ENCODE measurements at regions not wholly inside any gene's neighbourhood (a gene's known extent, or its start where the extent isn't known, plus 50 kb on each side); places are given as distances from the start of the nearest gene placed in this dataset.

DNA sequence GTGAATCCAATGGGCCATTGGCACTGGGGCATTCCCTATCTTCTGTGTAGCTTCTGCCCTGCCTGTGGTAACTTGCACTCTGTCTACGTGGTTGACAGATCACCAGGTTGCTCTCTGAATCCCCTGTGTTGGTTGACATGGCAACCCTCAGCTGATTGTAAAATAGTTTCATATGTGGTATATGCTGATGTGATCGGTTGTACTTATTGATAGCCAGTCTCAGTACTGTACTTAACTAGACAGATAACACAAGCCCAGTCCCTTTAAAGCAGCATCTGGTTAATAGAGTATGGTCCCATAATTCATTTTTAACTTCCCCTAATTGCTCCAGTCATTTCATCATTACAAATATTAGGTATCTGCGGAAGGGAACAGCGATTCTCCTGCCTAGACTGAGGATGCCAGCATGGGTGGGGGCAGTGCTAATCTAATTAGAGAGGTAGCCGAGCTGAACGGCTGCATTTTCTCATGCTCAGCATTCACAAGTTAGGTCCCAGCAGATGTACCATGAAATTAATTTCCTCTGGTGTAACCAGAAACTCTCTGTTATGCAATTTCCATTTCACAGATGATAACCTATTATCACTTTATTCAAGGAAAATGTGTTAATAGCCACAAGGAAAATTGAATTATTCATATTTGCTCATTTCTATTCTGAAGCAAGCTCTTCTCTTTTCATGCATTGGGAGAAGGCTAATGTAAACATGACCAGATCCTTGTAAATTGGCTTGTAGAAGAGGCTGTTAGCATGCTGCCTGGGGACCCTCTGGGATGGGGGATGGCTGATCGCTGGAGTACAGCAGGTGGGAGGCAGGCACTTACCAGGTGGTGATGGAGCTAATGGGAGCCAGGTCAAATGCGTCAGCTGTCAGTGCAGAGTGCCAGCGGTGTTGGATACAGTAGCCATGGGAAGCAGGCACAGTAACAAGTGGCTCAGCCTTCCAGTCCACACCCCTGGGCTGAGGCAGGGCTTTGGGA lies 608.3 kb downstream of the GALR1 start:
- DNase-seq (ENCODE audit: low spot score) = no peak

DNA sequence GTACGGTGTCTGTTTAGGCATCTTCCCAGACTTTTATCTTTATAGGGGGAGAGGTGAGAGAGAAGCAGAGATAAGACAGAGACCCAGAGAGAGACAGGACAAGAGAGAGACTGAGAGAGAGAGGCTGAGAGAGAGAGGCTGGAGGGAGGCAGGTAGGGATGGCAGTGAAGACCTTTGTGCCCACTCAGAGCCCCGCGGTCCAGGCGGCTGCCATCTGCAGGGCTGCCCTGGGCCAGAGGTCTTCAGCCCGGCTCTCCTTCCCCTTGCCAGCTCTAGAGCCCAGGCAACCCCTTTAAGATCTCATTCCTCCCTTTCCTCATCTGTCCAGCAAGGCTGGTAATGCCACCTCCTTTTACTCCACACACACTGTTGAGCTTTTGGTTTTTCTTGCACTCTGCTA lies 610.0 kb downstream of the GALR1 start:
- no peak for DNase-seq (ENCODE audit: low spot score)

DNA sequence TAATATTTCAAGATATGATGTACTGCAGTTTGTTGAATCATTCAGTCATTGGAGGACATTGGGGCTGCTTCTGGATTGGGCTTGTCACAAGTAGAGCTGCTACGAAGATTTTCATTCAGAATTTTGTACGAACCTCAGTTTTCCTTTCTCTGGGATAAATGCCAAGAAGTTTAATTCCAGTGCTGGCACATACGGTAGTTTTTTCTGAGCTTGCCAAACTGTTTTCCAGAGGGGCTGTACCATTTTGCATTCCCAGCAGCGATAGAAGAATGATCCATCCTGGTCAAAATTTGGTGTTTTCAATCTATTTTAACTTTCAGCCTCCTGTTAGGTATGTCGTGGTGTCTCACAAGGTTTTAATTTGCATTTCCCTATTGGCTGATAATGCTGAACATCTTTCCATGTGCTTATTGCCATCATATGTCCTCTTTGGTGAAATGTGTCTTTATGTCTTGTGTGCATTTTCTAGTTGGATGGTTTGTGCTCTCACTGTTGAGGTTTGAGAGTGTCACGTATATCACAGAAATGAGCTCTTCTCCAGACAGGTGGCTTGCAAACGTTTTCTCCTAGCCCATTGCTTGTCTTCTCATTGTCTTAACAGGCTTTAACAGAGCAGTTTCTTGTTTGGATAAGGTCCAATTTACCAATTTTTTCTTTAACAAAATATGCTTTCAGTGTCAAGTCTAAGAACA lies 612.6 kb downstream of the GALR1 start:
- DNase-seq (ENCODE audit: low spot score) = no peak

DNA sequence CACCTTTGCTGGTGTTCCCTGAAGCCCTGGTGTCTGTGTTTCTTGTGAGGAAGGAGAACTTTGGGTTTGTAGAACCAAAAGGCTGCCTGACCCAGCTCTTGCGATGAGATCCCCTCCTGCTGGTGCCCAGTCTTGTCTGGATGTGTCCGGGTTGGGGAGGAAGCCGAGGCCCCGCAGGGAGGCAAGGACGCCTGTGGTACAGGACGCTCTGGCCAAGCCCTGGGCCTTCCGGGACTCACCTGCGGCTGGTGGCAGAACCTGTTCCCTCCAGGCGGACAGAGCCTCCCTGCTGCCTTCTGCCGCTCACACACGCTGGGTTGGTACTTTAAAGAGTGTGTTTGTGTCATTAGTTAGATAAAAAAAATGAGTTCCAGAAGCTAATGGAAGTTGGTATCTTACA lies 616.2 kb downstream of the GALR1 start:
- no peak for DNase-seq (ENCODE audit: low spot score)

DNA sequence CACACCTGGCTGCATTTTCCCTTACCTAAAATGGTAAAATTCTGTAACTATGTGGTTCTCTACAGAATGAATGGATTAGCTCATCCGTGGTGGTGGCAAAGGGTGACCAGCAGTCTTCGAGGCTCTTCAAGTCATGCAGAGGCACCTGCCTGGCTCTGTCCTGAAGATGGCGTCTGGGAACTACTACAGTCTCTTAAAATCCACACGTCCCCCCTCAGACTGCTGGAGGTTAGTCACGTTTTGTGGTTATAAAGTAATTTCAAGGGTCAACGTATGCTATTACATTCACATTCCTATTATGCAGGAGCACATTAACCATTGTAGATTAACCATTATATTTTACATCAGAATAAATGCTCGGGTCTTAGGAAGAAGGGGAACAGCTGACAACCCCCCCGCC lies 616.7 kb downstream of the GALR1 start:
- no peak for DNase-seq (ENCODE audit: low spot score)

DNA sequence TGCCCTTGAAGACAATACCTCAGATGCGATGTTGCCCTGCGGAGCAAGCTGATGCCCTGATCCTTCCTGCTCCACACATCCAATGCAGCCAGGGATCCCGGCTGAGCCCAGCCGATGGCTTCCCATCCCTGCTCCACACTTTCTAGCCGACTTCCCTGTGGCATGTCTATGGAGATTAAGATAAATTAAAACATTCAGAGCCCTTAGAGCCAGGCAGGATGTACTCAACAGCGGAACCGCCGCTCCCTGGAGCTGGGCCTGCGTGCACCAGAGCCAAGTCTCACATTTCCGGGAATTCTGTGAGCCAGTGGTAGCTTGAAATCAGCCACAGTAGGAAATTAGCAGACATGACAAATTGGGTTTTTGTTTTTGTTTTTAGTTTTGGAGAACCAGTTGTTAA lies 620.6 kb downstream of the GALR1 start:
- DNase-seq (ENCODE audit: low spot score) = no peak

DNA sequence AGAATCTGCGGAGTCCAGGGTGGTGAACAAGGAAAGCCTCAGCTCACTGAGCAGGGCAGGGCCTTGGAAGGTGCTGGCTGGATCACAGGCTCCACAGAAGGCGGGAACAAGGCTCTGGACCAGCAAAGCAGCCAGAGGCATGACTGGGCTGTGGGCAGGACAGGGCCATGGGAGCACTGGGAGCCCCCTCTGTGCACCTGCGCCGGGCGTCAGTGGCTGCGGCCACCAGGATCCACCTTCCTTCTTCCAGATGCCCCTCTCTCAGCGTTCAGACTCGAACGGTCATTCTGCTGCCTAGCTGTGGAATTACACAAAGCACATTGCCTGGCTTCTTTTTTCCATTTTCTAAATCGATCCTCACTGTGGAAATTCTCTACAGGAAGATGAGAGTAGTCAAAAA lies 621.2 kb downstream of the GALR1 start:
- no peak for DNase-seq (ENCODE audit: low spot score)

DNA sequence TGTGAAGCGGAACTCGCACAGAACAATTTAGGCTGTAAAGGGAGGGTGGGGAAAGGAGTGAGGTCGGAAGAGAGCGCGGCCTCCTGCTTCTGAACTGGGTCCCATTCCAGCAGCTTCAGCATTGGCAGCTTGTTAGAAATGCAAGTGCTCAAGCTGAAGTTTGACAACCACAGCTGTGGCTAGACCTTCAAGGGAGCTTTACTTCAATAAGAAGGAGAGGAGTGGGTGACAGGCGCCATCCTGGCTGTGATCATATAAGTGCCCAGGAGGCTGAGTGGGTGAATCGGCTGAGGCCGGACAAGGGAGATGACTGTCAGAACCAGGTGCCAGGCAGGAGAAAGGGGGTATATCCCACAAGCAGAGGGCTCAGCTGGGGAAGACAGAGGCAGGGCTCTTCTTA lies 622.5 kb downstream of the GALR1 start:
- DNase-seq (ENCODE audit: low spot score) = no peak

DNA sequence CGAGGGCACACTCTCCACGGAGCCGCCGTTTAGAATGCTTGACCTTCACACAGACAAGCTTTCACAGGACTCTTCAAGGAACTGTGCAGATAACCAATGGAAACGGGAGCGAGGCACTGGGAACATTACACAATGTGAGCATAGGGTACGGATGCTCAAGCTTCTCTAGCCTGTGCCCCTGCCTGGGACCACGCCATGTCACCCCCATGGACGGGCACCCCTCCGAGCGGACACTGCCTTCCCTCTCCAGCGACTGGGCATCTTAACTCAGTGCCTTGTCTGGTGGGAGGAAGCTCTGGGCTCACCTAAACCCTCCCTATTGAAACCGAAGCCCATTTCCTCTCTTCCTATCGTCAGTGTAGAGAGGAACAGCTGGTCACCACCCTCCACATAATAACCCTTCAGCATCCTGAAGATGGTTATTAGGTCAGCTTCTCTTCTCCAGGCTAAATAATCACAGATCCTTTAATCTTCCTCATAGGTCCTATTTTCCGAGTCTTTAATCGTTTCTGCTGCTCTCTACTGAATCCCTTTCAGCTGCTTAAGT lies 626.7 kb downstream of the GALR1 start:
- DNase-seq (ENCODE audit: low spot score) = no peak

DNA sequence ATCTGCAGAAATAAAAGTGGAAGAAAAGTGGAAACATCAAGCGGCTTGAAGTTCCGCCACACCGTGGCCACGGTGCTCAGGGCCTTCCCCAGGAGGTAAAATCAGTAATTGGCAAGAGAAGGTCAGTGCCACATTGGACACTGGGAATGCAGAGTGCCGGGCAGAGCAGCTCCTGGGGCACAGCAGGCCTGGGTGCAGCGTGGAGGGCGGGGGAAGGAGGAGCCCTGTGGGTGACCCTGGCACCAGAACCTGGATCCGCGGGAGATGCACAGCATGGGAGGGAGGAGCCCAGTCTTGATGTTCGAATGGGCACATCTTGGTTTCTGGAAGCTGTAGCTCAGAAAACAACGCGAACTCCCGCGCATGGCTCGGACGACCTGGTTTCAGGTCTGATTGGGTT lies 630.2 kb downstream of the GALR1 start:
- DNase-seq (ENCODE audit: low spot score) = no peak

DNA sequence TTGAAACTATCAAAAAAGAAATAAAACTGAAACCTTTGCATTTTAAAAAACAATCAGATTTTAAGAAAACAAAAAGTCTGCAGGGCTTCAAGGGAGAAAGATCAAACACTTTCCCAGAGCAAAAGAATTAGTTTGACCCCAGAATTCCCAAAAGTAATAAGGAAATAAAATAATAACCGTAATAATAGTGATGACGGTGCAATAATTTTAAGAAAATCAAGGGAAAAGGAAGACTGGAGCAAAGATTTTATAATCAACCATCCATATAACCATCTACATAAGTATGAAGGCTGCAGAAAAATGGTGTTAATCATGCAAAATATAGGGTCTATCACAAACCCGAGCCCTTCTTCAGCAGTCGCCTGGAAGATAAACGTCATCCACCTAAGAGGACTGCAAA lies 634.8 kb downstream of the GALR1 start:
- DNase-seq (ENCODE audit: low spot score) = no peak

DNA sequence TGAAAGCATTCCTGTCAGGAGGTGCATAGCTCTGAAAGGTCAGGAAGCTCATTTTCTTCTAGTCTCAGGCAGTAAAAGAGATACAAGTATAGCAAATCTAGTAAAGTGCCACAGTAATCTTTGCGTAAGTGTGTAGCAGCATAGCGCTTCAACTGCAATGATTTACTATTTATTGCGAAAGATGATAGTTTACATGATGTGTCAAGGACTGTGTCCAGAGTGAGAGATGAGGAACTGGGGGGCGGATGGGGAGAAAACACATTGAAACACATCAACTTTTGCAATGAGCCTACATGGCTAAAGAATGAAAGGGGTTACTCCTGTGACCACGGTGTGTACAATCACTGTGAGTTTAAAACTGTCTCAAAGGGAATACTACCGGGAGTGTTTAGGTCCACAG lies 644.4 kb downstream of the GALR1 start:
- no peak for DNase-seq (ENCODE audit: low spot score)

DNA sequence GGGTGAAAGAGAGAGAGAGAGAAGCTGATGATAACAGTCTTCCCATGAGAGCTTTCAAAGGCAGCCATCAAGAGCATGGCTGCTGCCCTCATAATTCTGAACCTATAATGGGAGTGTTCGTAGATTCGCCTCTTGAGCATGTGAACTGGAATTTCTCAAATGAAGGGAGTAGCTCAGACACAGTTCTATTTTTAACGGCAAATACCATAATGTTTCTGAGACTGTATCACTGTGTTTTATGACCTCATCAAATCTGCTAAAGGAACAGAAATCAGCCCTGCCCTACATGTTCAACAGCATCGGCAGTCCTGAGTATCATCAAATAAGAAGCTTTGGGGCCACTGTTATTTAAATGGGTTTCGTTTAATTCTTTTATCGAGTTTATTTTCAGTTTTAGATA lies 645.6 kb downstream of the GALR1 start:
- no peak for DNase-seq (ENCODE audit: low spot score)

DNA sequence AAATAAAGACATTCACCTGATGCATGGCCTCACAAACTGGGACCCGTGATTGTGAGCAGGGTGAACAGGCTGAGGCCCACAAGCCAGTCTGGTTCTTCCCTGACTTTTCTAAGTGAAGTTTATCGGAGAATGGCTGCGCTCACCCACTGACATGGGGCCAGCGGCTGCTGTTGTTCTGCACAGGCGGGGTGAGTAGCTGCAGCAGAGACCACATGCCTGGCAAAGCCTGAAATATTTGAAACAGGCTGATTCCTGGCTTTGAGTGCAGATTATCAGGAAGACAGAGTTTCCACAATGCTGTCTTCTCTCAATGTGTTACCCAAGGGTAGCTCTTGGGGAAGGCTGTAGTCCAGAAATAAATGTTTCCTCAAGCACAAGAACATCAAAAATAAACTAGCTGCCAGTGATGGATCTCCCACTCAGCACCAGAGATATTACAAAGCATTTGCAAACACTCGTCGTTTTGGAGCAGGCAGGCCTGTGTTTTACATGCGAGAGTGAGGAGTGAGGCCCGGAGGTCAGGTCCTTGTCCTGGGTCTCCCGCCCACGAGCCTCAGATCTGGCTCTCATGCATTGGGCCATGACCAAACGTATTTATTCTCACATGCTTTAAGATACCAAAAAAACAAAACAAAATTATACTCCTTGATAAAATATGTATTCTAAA lies 647.1 kb downstream of the GALR1 start:
- no peak for DNase-seq (ENCODE audit: low spot score)

DNA sequence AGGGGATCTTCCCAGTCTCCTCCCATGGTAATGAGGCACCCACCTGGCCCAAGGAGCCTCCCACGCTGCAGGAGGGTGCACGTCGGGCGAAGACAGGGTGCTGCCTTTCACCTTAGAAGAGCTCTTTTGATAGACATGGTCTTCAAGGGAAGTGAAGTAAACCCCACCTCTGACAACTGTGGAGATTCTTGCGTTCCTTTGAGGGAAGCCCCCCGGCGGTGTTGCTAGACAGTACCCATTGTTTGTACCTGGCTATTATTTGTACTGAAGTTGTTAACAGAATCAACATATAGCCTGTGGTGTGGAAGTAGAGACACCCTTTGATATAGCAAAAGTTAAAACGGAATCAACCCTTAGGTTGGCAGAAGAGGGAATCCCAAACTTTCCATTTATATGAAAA lies 648.0 kb downstream of the GALR1 start:
- no peak for DNase-seq (ENCODE audit: low spot score)

DNA sequence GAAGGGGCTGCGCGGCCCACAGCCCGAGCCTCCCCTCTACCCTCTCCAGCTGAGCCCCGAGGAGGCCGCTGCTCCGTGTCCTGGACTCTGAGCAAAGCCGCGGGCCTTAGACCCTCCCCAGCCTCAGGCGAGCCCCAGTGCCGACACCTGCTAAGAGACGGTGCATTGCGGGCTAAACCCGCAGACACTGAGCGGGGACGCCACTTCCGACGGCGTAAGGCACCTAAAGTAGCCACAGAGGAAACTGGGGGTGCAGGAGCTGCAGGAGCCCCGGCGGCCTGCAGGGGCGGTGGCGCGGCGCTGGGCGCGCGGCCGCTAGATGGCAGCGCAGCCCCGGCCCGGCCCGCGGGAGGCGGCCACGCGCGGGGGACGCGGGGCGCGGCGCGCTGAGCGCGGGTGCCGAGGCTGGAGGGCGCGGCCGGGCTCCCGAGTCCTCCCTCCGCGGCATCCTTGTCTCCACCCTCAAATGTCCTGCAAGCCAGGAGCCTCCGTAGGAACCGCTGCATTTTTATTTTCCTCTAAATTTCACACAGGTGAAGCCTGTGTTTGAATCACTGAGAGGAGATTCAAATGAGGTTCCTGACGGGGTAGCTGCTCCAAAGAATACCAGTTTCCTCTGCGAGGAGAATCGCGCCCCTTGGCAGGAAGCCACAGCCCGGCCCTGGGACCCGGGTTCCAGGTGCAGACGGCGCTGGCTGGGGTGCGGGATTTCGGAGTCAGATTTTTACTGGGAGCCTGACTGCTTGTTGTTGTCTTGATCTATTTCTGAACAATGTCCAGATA lies 650.5 kb downstream of the GALR1 start:
- DNase-seq (ENCODE audit: low spot score) = no peak

DNA sequence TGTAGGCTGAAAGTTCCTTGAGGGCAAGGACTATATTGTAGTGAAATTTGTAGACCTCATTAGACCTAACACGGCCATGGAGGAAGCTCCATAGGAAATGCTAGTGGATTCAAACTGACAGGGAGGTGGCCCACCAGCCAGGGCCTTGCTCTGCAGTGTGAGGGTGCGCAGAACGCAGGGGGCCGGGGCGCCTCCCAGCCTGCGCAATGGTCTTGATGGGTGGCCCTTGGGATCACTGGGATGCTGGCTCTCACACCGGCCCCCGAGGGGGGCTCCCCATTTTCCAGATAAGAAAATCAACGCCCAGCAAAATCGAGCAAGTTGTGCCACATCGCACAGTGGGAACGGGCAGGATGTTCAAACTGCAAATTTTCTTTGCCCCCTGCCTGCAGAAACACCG lies 655.4 kb downstream of the GALR1 start:
- DNase-seq (ENCODE audit: low spot score) = no peak

DNA sequence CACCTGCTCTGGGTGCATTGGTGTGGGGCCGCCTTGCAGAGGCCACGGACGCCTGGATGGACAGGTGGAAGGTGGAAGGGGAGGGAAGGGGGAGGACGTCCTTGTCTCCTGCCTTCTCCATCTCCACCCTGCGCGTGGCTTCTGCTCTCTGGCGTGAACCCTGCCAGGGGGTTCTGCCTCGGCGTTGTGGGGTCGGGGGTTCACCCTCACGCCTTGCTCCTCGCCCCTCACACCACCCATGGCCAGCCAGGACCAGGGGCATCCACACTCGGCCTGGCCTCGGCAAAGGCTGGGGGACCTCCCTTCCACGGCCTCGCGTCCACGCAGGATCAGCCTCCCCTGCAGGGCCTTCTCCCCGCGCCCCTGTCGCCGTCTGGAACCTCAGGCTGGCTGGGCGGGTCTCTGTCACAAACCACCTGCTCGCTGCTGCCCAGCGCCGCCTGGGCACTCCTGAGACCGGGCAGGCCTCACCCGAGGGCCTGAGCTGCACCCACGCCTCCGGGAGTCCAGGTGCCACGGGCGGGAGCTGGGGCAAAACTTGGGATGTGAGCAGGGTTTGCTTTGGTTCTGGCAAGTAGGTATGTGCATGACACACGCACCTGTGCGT lies 655.9 kb downstream of the GALR1 start:
- no peak for DNase-seq (ENCODE audit: low spot score)

DNA sequence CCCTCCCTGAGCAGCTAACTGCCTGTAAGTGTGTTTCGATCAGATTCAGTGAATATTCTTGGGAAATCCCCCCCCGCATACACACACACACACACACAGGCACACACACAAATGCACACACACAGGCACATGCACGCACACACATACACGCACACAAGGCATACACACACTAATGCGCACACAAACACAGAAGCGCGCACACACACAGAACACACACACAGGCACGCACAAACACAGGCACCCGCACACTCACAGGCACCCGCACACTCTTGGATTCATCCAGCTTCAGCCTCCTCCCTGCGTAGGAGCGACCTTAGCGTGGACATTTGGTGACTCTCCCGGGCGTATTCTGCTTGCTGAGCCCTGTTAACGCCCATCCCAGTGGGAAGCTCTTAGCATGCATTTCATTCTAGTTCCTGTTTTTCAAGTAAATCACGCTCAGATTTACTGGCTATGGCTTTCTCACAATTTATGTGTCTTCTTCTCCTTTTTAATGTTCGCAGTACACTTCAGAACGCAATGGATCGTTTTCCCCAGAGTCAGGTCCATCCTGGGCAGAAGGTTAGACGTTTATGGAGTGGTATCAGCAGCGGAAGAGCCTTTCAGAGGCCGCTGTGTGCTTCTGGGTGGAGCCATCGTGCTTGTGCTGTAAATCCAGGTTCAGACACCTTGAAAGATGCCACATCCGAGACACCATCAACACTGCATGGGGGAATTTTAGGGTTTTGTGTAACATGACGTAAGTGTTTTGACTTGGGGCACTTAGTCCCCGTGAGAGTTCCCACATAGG lies 656.6 kb downstream of the GALR1 start:
- no peak for DNase-seq (ENCODE audit: low spot score)

DNA sequence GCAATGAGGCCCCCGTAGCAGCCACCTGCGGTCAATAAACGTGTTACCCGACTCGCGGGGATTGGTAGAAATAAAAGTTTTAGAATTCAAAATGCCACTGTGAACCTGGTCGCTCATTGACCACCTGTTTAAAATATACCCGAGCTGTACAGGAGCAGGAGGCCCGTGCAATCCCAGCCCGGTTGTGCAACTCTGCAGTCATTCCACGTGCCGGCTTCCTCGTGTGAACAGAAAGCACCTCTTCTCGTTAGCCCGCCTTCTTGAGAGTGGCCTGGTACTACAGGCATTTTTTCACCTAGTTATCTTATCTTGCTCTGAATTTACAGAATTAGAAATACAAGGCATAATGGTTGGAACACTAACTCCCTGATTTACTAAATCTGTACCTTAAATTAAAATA lies 660.7 kb downstream of the GALR1 start:
- no peak for DNase-seq (ENCODE audit: low spot score)

All from hematopoietic multipotent progenitor cell treated with erythropoietin and hydrocortisone succinate and interleukin-3 and kit ligand, for 17 days (in vitro differentiated cells).